ENCODE measurements at regions not wholly inside any gene's neighbourhood (a gene's known extent, or its start where the extent isn't known, plus 50 kb on each side); places are given as distances from the start of the nearest gene placed in this dataset.

DNA sequence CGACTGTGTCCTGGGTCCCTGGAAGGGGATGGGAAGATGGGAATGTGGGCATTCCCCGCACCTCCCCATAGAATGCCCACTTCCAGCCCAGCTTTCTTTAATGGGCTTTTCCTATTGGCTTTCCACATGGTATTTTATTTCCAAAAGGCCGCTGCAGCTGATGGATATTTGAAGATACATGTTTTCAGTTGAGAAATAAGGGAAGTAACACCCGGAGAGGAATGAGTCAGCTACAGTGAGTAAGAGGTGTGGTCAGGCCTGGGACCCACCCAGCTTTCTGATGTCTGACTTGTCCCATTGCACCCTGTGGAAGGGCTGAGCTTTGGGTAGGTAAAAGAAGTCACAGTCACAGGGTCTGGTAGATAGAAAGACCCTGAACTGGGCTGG lies 476.9 kb downstream of the MIAT start:
- no peak overlapping the region for H3K9ac ChIP-seq (ENCODE audit: low read length in 3 of 3)
- intact Hi-C loops (cut with DNase I): no loop called here

DNA sequence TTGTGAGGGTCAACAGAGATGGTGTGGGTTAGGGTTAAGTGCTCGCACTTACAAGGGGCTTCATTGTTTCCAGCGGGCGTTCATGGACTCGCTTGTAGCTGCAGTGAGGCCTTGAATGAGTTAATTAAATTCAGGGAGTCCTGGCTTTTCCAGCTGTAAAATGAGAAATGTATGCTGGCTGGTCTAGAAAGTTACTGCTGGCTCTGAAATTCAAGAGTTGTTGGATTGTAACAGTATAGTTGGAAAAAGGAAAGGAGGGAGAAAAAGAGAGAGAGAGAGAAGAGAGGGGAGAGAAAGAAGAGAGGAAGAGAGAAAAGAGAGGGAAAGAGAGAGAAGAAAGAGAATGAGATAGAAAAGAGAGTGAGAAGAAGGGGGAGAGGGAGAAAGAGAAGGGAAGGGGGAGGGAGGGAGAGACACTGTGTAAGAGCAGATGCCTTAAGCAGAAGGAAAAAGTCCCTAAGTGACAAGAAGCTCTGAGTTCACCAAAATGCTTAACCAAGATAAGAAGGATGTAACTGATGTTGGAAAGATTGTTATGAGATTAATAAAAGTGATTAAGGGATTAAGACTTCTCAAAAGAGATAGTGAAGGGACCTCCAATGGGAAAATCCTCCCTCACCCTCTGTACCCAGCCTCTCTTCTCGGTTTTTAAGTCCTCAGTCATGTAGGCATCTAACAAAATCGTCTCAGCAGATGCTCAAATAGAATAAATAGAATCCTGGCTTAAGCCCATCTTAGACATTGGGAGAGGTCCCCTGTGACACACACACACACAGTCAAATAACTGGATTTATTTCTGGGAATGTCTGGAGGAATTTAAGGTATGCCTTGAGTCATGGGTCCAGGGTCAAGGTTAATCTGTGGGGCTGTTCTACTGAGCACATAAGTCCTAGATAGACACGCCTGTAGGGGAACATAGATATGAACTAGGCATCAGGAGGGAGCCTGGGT lies 477.9 kb downstream of the MIAT start:
- Histone ChIP-seq H3K4me1 (ENCODE audit: control insufficient read depth in 2 of 3, insufficient read depth in 2 of 3, low read depth in 1 of 3, low read length in 3 of 3) (peaks cover 0 to 3% (median 0%) of the 10 kb centered on the region in 3 donors), H3K4me3 (ENCODE audit: low read length in 3 of 3) (no peak overlapping the region), H3K9ac (ENCODE audit: low read length in 3 of 3) (no peak overlapping the region), H3K27me3 (ENCODE audit: control insufficient read depth, insufficient read depth, low read length) (no peaks in the 10 kb centered on the region), H3K36me3 (ENCODE audit: control insufficient read depth in 2 of 3, insufficient read depth in 3 of 3, low read length in 3 of 3) (no peaks in the 10 kb centered on the region), H3K27ac (ENCODE audit: low read depth in 2 of 2, low read length in 2 of 2) (no peak overlapping the region), H3K9me3 (ENCODE audit: control insufficient read depth in 2 of 3, insufficient read depth in 1 of 3, low read length in 3 of 3) (peaks cover 0 to 14% (median 0%) of the 10 kb centered on the region in 3 donors)
- DNase-seq (peak in 2 of 5 donors; percentile 45 to 68), FAIRE-seq (no peak)
- intact Hi-C loops (cut with DNase I): no loop called here
- TF ChIP-seq, protein P1, sequence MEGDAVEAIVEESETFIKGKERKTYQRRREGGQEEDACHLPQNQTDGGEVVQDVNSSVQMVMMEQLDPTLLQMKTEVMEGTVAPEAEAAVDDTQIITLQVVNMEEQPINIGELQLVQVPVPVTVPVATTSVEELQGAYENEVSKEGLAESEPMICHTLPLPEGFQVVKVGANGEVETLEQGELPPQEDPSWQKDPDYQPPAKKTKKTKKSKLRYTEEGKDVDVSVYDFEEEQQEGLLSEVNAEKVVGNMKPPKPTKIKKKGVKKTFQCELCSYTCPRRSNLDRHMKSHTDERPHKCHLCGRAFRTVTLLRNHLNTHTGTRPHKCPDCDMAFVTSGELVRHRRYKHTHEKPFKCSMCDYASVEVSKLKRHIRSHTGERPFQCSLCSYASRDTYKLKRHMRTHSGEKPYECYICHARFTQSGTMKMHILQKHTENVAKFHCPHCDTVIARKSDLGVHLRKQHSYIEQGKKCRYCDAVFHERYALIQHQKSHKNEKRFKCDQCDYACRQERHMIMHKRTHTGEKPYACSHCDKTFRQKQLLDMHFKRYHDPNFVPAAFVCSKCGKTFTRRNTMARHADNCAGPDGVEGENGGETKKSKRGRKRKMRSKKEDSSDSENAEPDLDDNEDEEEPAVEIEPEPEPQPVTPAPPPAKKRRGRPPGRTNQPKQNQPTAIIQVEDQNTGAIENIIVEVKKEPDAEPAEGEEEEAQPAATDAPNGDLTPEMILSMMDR (IDR thresholded peaks at IDR 0.05; ENCODE audit: borderline replicate concordance, extremely low read depth, insufficient read depth): no peak

More for the DNA sequence above, 476.9 kb downstream of the MIAT start:
- TF ChIP-seq, protein P1 (IDR thresholded peaks at IDR 0.05; ENCODE audit: borderline replicate concordance, extremely low read depth, insufficient read depth): no peak
- no peak for FAIRE-seq
- H3K27ac ChIP-seq (ENCODE audit: low read depth in 2 of 2, low read length in 2 of 2): no peak overlapping the region
- no peak overlapping the region for H3K4me3 ChIP-seq (ENCODE audit: low read length in 3 of 3)
- peaks cover 0 to 14% (median 0%) of the 10 kb centered on the region in 3 donors for H3K9me3 ChIP-seq (ENCODE audit: control insufficient read depth in 2 of 3, insufficient read depth in 1 of 3, low read length in 3 of 3)
- H3K36me3 ChIP-seq (ENCODE audit: control insufficient read depth in 2 of 3, insufficient read depth in 3 of 3, low read length in 3 of 3): no peaks in the 10 kb centered on the region
- no peak for DNase-seq
- H3K4me1 ChIP-seq (ENCODE audit: control insufficient read depth in 2 of 3, insufficient read depth in 2 of 3, low read depth in 1 of 3, low read length in 3 of 3): peaks cover 0 to 3% (median 0%) of the 10 kb centered on the region in 3 donors
- H3K27me3 ChIP-seq (ENCODE audit: control insufficient read depth, insufficient read depth, low read length): no peaks in the 10 kb centered on the region

DNA sequence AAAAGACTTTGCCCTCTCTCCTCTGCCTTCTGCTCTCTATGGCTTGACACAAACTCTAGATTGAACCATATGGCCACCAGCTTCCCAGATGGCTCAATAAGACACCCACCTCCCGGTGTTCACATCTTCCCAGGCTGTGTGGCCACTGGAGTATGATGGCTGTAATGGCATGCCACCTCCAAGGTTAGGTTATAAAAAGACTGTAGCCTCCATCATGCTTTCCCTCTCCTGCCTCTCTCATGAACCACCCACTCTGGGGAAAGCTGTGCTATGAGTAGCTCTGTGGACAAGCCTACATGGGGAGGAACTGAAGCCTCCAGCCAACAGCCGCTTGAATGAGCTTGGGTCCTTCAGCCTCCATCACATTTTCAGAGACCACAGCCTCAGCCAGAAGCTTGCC lies 479.2 kb downstream of the MIAT start:
- FAIRE-seq (no peak), DNase-seq (no peak)
- TF ChIP-seq, protein P1 (IDR thresholded peaks at IDR 0.05; ENCODE audit: borderline replicate concordance, extremely low read depth, insufficient read depth): no peak
- peaks cover 0 to 3% (median 0%) of the 10 kb centered on the region in 3 donors for H3K4me1 ChIP-seq (ENCODE audit: control insufficient read depth in 2 of 3, insufficient read depth in 2 of 3, low read depth in 1 of 3, low read length in 3 of 3)
- H3K27me3 ChIP-seq (ENCODE audit: control insufficient read depth, insufficient read depth, low read length): no peaks in the 10 kb centered on the region
- H3K9me3 ChIP-seq (ENCODE audit: control insufficient read depth in 2 of 3, insufficient read depth in 1 of 3, low read length in 3 of 3): peaks cover 0 to 14% (median 0%) of the 10 kb centered on the region in 3 donors
- no peak overlapping the region for H3K9ac ChIP-seq (ENCODE audit: low read length in 3 of 3)
- no peak overlapping the region for H3K4me3 ChIP-seq (ENCODE audit: low read length in 3 of 3)
- no peaks in the 10 kb centered on the region for H3K36me3 ChIP-seq (ENCODE audit: control insufficient read depth in 2 of 3, insufficient read depth in 3 of 3, low read length in 3 of 3)
- intact Hi-C loops (cut with DNase I): no loop called here
- H3K27ac ChIP-seq (ENCODE audit: low read depth in 2 of 2, low read length in 2 of 2): no peak overlapping the region

All from kidney (tissue), 13 donors.